Thyroid gland (tissue), 4 donors: ENCODE measurements at regions not wholly inside any gene's neighbourhood (a gene's known extent, or its start where the extent isn't known, plus 50 kb on each side); places are given as distances from the start of the nearest gene placed in this dataset.

Source experiments
- CTCF ChIP-seq, 6 experiments: fragments of 200-600 bp in 3 of 6; fragments of 450-650 bp in 3 of 6; sonication (generic) in 3 of 6; IDR thresholded peaks; one replicate each; pipeline ENCODE4 v1.5.1; 2016 to 2019; ENCODE audit warnings: antibody characterized with exemption in 6 of 6, mild to moderate bottlenecking in 2 of 6, inconsistent platforms in 1 of 6, moderate library complexity in 1 of 6
- POLR2A ChIP-seq, 2 donors: fragments of 450-650 bp; IDR thresholded peaks; one replicate each; pipeline ENCODE4 v1.6.1; 2017; ENCODE audit warnings: antibody characterized with exemption in 2 of 2, mild to moderate bottlenecking in 2 of 2, moderate library complexity in 1 of 2

- TF ChIP-seq CTCF (IDR thresholded peaks at IDR 0.05) (no peak), POLR2A (IDR thresholded peaks at IDR 0.05) (no peak)
Measured at GRCh38 chr1:218946147-218946546, 227.5 kb upstream of the LYPLAL1 start.
